NCI-H1105 treated with DMSO at 0.1 percent for 48 hours (cell line): ENCODE measurements at regions not wholly inside any gene's neighbourhood (a gene's known extent, or its start where the extent isn't known, plus 50 kb on each side); places are given as distances from the start of the nearest gene placed in this dataset.
A peak's percentile ranks its signal among the peaks of the same experiment; 100 is the strongest.
"Not testable (repeated sequence)": the region's sequence is repeated elsewhere in the genome, so short reads cannot be mapped to it uniquely, and the experiment has no call there.

Experiments
- DNase-seq: peaks from one replicate; lab custom pipeline; 2025; lab: John Stamatoyannopoulos, UW

DNA sequence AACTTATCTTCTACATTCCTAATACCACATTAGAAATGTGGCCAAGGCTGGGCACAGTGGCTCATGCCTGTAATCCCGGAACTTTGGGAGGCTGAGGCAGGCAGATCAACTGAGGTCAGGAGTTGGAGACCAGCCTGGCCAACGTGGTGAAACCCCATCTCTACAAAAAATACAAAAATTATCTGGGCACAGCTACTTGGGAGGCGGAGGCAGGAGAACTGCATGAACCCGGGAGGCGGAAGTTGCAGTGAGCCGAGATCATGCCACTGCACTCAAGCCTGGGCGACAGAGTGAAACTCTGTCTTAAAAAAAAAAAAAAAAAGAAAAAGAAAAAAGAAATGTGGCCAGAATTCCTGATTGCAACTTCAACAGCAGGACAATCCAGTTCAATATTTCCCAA is 196.6 kb upstream of the RASGEF1B start:
- DNase-seq = not testable (repeated sequence)

- no peak for DNase-seq
These were observed 195.8 kb upstream of the RASGEF1B start for GRCh38 chr4:81667539-81667938.

DNA sequence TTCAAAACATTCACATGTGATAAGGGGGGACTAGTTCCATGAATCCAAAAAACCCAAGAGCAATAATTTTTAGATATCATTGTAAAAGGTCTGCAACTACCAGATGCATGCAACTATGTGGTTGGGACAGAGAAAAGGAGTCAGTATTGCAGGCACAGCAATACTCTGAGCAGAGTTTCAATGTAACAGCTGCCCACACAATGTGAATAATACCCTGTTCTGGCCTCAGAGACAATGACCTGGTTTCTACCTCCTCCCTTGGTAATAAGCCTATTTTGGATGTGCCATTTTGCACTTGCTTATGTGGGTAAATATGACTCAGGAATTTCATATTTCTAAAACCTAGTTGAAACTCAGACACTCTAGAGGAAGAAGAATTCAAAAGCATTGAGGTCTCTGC is 194.8 kb upstream of the RASGEF1B start:
- no peak for DNase-seq

GRCh38 chr4:81665649-81666048 is 193.9 kb upstream of the RASGEF1B start:
- DNase-seq = no peak

GRCh38 chr4:81665045-81665444 is 193.3 kb upstream of the RASGEF1B start:
- no peak for DNase-seq

- peak; percentile 28 for DNase-seq
These were observed 192.4 kb upstream of the RASGEF1B start for GRCh38 chr4:81664079-81664478.

GRCh38 chr4:81663368-81663767 is 191.7 kb upstream of the RASGEF1B start:
- DNase-seq = no peak

DNA sequence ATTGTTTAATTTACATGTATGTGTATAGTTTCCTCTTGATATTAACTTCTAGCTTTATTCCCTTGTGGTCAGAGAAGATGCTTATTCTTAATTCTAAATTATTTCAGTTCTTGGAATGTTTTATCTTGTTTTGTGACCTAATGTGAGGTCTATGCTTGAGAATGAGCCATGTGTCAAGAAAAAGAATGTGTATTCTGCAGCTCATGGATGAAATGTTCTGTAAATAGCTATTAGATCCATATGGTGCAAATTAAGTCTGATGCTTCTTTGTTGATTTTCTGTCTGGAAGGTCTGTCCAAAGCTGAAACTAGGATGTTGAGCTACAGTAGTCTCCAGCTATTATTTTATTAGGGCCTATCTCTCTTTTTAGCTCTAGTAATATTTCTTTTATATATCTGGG is 187.3 kb upstream of the RASGEF1B start:
- DNase-seq = no peak

DNA sequence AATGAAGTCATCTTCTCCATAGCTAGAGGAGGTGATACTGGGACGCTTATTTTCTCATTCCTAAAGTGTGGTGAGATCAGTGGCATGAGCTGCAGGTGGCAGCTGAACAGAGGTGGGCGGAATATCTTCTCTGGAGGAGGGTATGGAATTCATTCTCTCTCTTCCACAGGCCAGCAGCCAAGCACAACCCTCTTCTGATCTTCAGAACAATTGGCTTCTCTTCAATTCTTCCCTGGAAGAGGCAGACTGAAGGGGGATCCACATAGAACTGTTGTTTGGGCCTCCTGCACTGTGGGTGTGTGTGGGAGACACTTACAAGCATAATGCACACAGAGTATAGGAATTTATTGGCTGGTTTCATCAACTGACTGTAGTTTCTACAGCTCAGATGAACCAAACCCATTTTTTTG is 180.4 kb upstream of the RASGEF1B start:
- DNase-seq = no peak

- no peak for DNase-seq
These were observed 179.7 kb upstream of the RASGEF1B start for GRCh38 chr4:81651243-81651899.

DNA sequence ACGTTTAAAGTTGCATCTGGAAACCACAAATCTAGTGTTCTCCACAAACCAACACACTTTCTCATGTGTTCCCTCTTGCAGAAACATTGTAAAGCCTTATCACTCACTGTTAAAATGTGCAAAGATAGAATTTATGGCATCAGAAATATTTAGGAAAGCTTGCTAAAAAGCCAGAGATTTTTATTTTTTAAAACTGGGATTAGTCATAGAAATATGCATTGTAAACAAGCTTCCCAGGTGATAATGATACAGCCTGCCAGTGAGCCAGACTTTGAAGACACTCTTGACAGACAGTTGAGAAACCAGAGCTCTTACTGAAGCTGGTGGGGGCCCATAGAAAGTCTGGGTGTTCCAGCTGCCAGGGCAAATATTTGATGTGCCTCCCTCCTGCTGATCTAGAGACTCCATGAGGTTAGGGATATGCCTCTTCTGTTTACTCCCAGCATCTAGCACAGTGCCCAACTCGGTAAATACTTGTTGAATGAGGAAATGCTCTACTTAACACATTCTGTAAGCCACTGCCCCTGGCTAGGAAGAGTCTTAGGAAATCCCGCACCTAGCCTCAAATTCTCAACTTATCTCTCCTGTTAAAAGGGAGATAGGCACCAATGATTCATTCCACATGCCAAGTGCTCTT is 179.0 kb upstream of the RASGEF1B start:
- no peak for DNase-seq

GRCh38 chr4:81648576-81649275 is 177.0 kb upstream of the RASGEF1B start:
- DNase-seq = no peak

- no peak for DNase-seq
These were observed 175.7 kb upstream of the RASGEF1B start for GRCh38 chr4:81647388-81647787.

DNA sequence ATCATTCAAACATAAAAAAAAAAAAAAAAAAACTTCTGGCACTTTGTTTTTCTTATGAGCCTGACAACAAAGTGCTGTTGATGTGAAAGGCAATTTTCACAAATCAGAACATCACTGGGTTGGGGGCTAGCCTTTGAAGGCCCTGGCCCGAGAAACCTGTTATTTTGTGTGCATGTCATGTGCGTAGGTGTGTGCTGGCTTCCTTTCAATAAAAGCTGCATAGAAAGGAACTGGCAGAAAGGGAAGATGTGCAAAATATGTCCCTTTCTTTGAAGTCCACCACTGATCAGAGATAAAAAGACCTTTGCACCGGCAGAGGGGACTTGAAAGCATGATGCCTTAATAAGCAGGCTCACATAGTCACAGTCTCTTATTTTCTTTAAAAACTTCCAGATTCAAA is 170.8 kb upstream of the RASGEF1B start:
- DNase-seq = no peak

DNA sequence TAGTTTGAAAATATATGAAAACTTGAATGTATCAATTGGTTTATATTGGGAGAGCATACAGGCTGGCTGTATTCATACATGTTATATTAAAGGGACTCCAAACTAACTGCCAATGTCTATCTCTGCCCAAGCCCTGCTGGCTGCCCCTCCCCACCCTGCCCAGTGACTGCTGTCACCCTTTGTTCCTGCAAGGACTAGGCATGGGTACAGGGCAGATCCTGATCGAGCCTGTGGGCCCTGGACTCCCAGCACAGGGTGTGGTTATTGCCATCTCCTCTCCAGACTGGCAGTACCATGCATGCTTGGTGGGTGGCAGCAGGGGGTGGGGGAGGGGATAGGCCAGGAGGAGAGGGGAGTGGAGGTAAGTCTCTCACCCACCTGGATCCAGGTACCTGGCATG is 167.5 kb upstream of the RASGEF1B start:
- DNase-seq = no peak

GRCh38 chr4:81638698-81639097 is 167.0 kb upstream of the RASGEF1B start:
- no peak for DNase-seq

GRCh38 chr4:81635739-81636138 is 164.0 kb upstream of the RASGEF1B start:
- DNase-seq = no peak

GRCh38 chr4:81634766-81635549 is 163.3 kb upstream of the RASGEF1B start:
- DNase-seq = no peak

DNA sequence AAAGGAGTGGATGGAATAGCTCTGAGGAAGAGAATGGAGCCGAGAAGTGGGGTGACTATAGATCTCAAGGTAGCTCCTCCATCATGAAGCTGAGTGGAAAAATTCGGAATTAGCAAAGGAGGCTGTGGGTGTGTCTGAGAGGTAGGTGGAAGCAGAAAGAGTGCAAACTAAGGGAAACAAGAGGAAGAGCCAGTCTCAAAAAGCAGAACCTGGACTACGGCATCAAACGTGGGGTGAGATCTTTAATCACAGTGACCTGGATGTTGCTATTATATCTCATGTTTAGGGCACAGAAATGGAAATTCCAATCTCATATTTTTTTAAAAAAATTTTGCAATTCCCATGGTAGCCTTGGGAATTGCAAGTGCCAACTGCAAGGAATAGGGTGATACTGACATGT is 162.5 kb upstream of the RASGEF1B start:
- DNase-seq = no peak

DNA sequence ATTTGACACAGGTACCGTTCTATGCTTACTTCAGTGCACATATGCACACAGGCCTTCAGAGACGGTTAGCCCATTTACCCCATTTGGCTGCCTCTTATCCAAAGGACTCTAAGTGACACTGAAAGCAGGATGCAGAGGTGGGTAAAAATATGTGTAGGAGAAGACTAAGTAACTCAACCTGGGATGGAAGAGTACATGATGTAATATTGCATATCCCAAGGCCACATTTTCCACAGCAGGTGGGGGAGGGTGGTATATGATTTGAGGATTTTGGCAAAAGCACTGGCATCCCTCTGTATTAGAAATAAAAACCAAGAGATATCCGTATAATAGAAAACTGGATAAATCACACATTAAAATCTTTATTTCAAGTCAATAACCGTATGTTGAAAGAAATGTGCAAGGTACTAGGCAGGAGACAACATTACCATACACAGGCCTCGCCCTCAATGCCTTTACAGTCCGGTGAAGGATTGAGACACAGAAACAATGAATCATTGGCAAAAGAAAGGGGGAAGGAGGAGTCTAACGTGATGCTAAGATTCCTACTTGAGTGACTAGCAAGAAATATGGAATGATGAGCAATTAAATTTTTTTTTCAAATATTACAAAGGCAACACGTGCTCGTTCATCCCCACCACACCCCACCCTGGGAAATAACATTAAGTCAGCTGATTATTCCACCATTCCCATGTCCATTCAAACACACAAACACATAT is 161.0 kb upstream of the RASGEF1B start:
- no peak for DNase-seq

- DNase-seq = peak; percentile 3
These were observed 160.3 kb upstream of the RASGEF1B start for GRCh38 chr4:81631958-81632441.

DNA sequence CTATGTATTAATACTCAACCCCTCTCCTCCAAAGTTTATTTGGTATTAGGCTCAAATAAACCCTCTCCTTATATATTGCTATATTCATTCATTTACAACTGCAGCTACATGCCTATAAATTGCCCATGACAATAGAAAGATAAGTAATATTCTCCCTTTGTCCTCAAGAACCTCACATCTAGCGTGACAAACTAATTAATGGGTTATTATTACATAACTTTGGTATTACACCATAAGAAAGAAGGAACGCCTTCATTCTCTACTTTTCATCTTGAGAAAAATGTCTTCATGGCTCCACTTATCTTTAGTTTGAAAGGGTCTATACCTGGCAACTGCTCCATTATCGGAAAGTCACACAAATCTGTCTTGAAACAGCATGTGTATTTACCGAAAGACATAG is 157.7 kb upstream of the RASGEF1B start:
- DNase-seq = no peak
